Gastroesophageal sphincter (tissue), 3 donors: ENCODE measurements at regions not wholly inside any gene's neighbourhood (a gene's known extent, or its start where the extent isn't known, plus 50 kb on each side); places are given as distances from the start of the nearest gene placed in this dataset.

Experiments
- CTCF ChIP-seq, 4 experiments: fragments of 200-600 bp in 2 of 4; fragments of 450-650 bp in 2 of 4; sonication (generic) in 1 of 4; IDR thresholded peaks; one replicate each; pipeline ENCODE4 v1.5.1; 2017 to 2019; ENCODE audit warnings: antibody characterized with exemption in 4 of 4, mild to moderate bottlenecking in 2 of 4, moderate library complexity in 2 of 4
- POLR2AphosphoS5 ChIP-seq: sonication (generic); formaldehyde crosslinking; IDR thresholded peaks from one replicate; pipeline ENCODE4 v1.6.1; 2017; ENCODE audit warnings: antibody characterized with exemption

- TF ChIP-seq CTCF (IDR thresholded peaks at IDR 0.05) (no peak), POLR2AphosphoS5 (no peak)
Measured at GRCh38 chr6:14193524-14193923, 76.0 kb downstream of the CD83 start.
